Upper lobe of left lung (tissue), 6 donors: ENCODE measurements at regions not wholly inside any gene's neighbourhood (a gene's known extent, or its start where the extent isn't known, plus 50 kb on each side); places are given as distances from the start of the nearest gene placed in this dataset.
A peak's percentile ranks its signal among the peaks of the same experiment; 100 is the strongest.

Experiments used
- ATAC-seq, 2 donors: fragments of 200-7000 bp; cut with Tn5 transposase; one replicate each; pipeline ENCODE4 v1.9.1; 2022; ENCODE audit warnings: mild to moderate bottlenecking in 2 of 2, moderate library complexity in 2 of 2; ENCODE audit not compliant: low FRiP score in 2 of 2
- DNase-seq, 2 donors: peaks; one replicate each; pipeline ENCODE4 v3.0.0-alpha.2; 2019 to 2020
- H3K27ac ChIP-seq, 4 donors: fragments of 200-600 bp; sonication (generic); one replicate each; pipeline ENCODE4 v1.5.1; 2016 to 2019
- H3K27me3 ChIP-seq, 4 donors: fragments of 200-600 bp; sonication (generic); one replicate each; pipeline ENCODE4 v1.5.1; 2017 to 2019
- H3K36me3 ChIP-seq, 4 donors: fragments of 200-600 bp; sonication (generic); one replicate each; pipeline ENCODE4 v1.5.1; 2016 to 2019
- H3K4me1 ChIP-seq, 4 donors: fragments of 200-600 bp; sonication (generic); one replicate each; pipeline ENCODE4 v1.5.1; 2018 to 2019
- H3K4me3 ChIP-seq, 4 donors: fragments of 200-600 bp; sonication (generic); one replicate each; pipeline ENCODE4 v1.5.1; 2017 to 2019; ENCODE audit warnings: mild to moderate bottlenecking in 2 of 4, moderate library complexity in 1 of 4
- H3K9me3 ChIP-seq, 4 donors: fragments of 200-600 bp; sonication (generic); one replicate each; pipeline ENCODE4 v1.5.1; 2018 to 2019
- CTCF ChIP-seq, 6 experiments: fragments of 450-650 bp in 4 of 6; fragments of 200-600 bp in 2 of 6; sonication (generic) in 2 of 6; IDR thresholded peaks; one replicate each; pipeline ENCODE4 v1.5.1; 2016 to 2019; ENCODE audit warnings: antibody characterized with exemption in 6 of 6
- EP300 ChIP-seq, 4 donors: sonication (generic); formaldehyde crosslinking; IDR thresholded peaks; one replicate each; pipeline ENCODE4 v1.5.1; 2017; ENCODE audit warnings: antibody characterized with exemption in 4 of 4, control low read depth in 2 of 4
- POLR2A ChIP-seq, 4 donors: fragments of 450-650 bp; IDR thresholded peaks; one replicate each; pipeline ENCODE4 v1.5.1; 2016 to 2017; ENCODE audit warnings: antibody characterized with exemption in 4 of 4, mild to moderate bottlenecking in 2 of 4
- POLR2AphosphoS5 ChIP-seq, 2 donors: sonication (generic); formaldehyde crosslinking; IDR thresholded peaks; one replicate each; pipeline ENCODE4 v1.5.1; 2017; ENCODE audit warnings: antibody characterized with exemption in 2 of 2
- WGBS, 2 donors: methylation state at CpG; one replicate each; pipeline ENCODE4 v1.1.5; 2017 to 2018; 5-methylcytosine and 5-hydroxymethylcytosine counted together
- donor health status: DM: no; HTN: no; CAD: no; lungs with moderate emphysema.
- donor health status: DM: no; HTN: yes; CAD: no; lungs with severe emphysema.

- no peak for DNase-seq
- no peaks in the 10 kb centered on the region for H3K9me3 ChIP-seq
- ATAC-seq = peak in 1 of 2 donors; percentile 56
- WGBS, 2 donors = 88 to 91% methylated on average over 7 of the region's 7 CpGs
- H3K27ac ChIP-seq = no peak overlapping the region
- H3K36me3 ChIP-seq = no peaks in the 10 kb centered on the region
- no peak overlapping the region for H3K4me3 ChIP-seq
- no peaks in the 10 kb centered on the region for H3K27me3 ChIP-seq
- no peaks in the 10 kb centered on the region for H3K4me1 ChIP-seq
- TF ChIP-seq EP300 (IDR thresholded peaks at IDR 0.05) = no peak
- TF ChIP-seq POLR2A (IDR thresholded peaks at IDR 0.05) = no peak
- TF ChIP-seq CTCF (IDR thresholded peaks at IDR 0.05) = no peak
- TF ChIP-seq POLR2AphosphoS5 (IDR thresholded peaks at IDR 0.05) = no peak
Observed at GRCh38 chr2:237193436-237193835, 107.7 kb downstream of the COPS8 start.

GRCh38 chr2:237194081-237194480 lies 108.4 kb downstream of the COPS8 start:
- no peak overlapping the region for H3K4me3 ChIP-seq
- DNase-seq (peak in 1 of 2 donors; percentile 52), ATAC-seq (no peak)
- WGBS, 2 donors = 69 to 81% methylated on average over 5 of the region's 5 CpGs
- H3K36me3 ChIP-seq = no peaks in the 10 kb centered on the region
- H3K27ac ChIP-seq = no peak overlapping the region
- H3K27me3 ChIP-seq = no peaks in the 10 kb centered on the region
- H3K4me1 ChIP-seq = no peaks in the 10 kb centered on the region
- TF ChIP-seq EP300 (IDR thresholded peaks at IDR 0.05) (no peak), CTCF (IDR thresholded peaks at IDR 0.05) (no peak), POLR2A (IDR thresholded peaks at IDR 0.05) (no peak), POLR2AphosphoS5 (IDR thresholded peaks at IDR 0.05) (no peak)
- no peaks in the 10 kb centered on the region for H3K9me3 ChIP-seq

GRCh38 chr2:237194906-237195305 lies 109.2 kb downstream of the COPS8 start:
- Histone ChIP-seq H3K36me3 (no peaks in the 10 kb centered on the region), H3K9me3 (no peaks in the 10 kb centered on the region), H3K27me3 (no peaks in the 10 kb centered on the region), H3K4me3 (no peak overlapping the region), H3K27ac (no peak overlapping the region), H3K4me1 (no peaks in the 10 kb centered on the region)
- ATAC-seq = no peak
- no peak for TF ChIP-seq POLR2A (IDR thresholded peaks at IDR 0.05)
- TF ChIP-seq EP300 (IDR thresholded peaks at IDR 0.05) = no peak
- no peak for TF ChIP-seq POLR2AphosphoS5 (IDR thresholded peaks at IDR 0.05)
- no peak for TF ChIP-seq CTCF (IDR thresholded peaks at IDR 0.05)
- DNase-seq = no peak
- 90 to 97% methylated on average over 6 of the region's 6 CpGs for WGBS, 2 donors

GRCh38 chr2:237195396-237196120 lies 109.9 kb downstream of the COPS8 start:
- Histone ChIP-seq H3K27ac (no peak overlapping the region), H3K9me3 (no peaks in the 10 kb centered on the region), H3K4me1 (no peaks in the 10 kb centered on the region), H3K27me3 (no peaks in the 10 kb centered on the region), H3K4me3 (no peak overlapping the region), H3K36me3 (no peaks in the 10 kb centered on the region)
- DNase-seq (no peak), ATAC-seq (no peak)
- 84 to 89% methylated on average over 9 to 10 of the region's 10 CpGs for WGBS, 2 donors
- TF ChIP-seq CTCF (IDR thresholded peaks at IDR 0.05) (no peak), EP300 (IDR thresholded peaks at IDR 0.05) (no peak), POLR2A (IDR thresholded peaks at IDR 0.05) (no peak), POLR2AphosphoS5 (IDR thresholded peaks at IDR 0.05) (no peak)

GRCh38 chr2:237196409-237196808 lies 110.7 kb downstream of the COPS8 start:
- no peaks in the 10 kb centered on the region for H3K36me3 ChIP-seq
- TF ChIP-seq CTCF (IDR thresholded peaks at IDR 0.05) (no peak), POLR2AphosphoS5 (IDR thresholded peaks at IDR 0.05) (no peak), EP300 (IDR thresholded peaks at IDR 0.05) (no peak)
- no peaks in the 10 kb centered on the region for H3K27me3 ChIP-seq
- DNase-seq (no peak), ATAC-seq (no peak)
- H3K9me3 ChIP-seq = no peaks in the 10 kb centered on the region
- 56 to 75% methylated on average over 1 of the region's 1 CpG for WGBS, 2 donors
- no peak overlapping the region for H3K27ac ChIP-seq
- H3K4me3 ChIP-seq = no peak overlapping the region
- no peaks in the 10 kb centered on the region for H3K4me1 ChIP-seq
